ENCODE measurements at regions not wholly inside any gene's neighbourhood (a gene's known extent, or its start where the extent isn't known, plus 50 kb on each side); places are given as distances from the start of the nearest gene placed in this dataset.

DNA sequence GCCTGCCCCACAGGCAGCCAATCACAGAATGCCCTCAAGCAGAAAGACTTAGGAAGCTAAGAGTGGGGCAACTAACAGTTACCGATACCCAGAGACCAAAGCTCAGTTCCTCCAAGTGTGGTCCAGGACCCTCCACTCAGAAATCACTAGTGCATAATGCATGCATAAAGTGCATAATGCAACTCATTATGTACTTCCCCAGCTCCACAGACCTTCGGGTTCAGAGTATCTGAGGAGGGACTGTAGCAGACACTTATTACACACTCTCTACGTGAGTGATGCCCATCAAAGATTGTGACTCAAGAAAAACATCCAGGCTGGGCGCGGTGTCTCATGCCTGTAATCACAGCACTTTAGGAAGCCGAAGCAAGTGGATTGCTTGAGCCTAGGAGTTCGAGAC is 328.0 kb downstream of the BCOR start:
- TF ChIP-seq, protein P1, sequence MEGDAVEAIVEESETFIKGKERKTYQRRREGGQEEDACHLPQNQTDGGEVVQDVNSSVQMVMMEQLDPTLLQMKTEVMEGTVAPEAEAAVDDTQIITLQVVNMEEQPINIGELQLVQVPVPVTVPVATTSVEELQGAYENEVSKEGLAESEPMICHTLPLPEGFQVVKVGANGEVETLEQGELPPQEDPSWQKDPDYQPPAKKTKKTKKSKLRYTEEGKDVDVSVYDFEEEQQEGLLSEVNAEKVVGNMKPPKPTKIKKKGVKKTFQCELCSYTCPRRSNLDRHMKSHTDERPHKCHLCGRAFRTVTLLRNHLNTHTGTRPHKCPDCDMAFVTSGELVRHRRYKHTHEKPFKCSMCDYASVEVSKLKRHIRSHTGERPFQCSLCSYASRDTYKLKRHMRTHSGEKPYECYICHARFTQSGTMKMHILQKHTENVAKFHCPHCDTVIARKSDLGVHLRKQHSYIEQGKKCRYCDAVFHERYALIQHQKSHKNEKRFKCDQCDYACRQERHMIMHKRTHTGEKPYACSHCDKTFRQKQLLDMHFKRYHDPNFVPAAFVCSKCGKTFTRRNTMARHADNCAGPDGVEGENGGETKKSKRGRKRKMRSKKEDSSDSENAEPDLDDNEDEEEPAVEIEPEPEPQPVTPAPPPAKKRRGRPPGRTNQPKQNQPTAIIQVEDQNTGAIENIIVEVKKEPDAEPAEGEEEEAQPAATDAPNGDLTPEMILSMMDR (IDR thresholded peaks at IDR 0.05; ENCODE audit: low read depth, low read length, missing input control): no peak
- TF ChIP-seq, protein P2, sequence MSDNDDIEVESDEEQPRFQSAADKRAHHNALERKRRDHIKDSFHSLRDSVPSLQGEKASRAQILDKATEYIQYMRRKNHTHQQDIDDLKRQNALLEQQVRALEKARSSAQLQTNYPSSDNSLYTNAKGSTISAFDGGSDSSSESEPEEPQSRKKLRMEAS (IDR thresholded peaks at IDR 0.05): no peak
